ENCODE measurements at regions not wholly inside any gene's neighbourhood (a gene's known extent, or its start where the extent isn't known, plus 50 kb on each side); places are given as distances from the start of the nearest gene placed in this dataset.

DNA sequence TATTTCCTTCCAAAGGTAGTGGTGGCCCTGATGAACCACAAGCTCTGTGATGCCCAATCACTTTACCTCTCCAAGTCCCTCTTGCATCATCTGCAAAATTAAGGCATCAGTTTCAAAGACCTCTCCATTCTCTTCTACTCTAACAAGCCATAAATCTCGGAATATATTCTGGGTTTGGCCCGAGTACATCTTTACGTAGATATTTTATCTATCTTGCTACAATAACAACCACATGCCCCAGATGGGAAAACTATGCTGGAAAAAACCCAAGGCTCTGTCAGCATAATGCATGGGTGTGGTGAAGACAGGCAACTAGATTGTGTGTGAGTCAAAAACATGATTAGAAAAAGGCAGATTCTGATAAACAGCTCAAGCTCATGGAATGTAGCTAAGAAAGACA, 228.2 kb upstream of the BLID start:
- TF ChIP-seq CTCF (conservative IDR thresholded peaks at IDR 0.05) (no peak), ZFX (IDR thresholded peaks at IDR 0.05) (no peak)

Measured in C4-2B (cell line).